Testis (tissue), 2 donors: ENCODE measurements at regions not wholly inside any gene's neighbourhood (a gene's known extent, or its start where the extent isn't known, plus 50 kb on each side); places are given as distances from the start of the nearest gene placed in this dataset.

ENCODE experiments used
- POLR2A ChIP-seq: fragments of 450-650 bp; IDR thresholded peaks from one replicate; pipeline ENCODE4 v1.6.1; 2017; ENCODE audit warnings: antibody characterized with exemption, mild to moderate bottlenecking, moderate library complexity
- TF ChIP-seq, protein P1 (sequence below), 3 experiments: fragments of 450-650 bp in 2 of 3; fragments of 200-600 bp in 1 of 3; sonication (generic) in 1 of 3; IDR thresholded peaks; one replicate each; pipeline ENCODE4 v1.5.1; 2016 to 2019; ENCODE audit warnings: antibody characterized with exemption in 3 of 3, mild to moderate bottlenecking in 2 of 3, moderate library complexity in 1 of 3

DNA sequence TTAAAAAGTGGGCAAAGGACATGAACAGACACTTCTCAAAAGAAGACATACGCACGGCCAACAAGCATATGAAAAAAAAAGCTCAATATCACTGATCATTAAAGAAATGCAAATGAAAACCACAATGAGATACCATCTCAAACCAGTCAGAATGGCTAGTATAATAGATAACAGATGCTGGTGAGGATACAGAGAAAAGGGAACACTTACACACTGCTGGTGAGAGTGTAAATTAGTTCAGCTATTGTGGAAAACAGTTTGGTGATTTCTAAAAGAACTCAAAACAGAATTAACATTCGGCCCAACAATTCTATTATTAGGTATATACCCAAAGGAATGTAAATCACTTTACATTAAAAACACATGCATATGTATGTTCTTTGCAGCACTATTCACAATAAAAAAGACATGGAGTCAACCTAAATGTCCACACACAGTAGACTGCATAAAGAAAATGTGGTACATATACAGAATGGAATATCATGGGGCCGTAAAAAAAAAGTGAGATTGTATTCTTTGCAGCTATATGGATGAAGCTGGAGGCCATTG, 1569.0 kb downstream of the OLFM4 start:
- TF ChIP-seq, protein P1, sequence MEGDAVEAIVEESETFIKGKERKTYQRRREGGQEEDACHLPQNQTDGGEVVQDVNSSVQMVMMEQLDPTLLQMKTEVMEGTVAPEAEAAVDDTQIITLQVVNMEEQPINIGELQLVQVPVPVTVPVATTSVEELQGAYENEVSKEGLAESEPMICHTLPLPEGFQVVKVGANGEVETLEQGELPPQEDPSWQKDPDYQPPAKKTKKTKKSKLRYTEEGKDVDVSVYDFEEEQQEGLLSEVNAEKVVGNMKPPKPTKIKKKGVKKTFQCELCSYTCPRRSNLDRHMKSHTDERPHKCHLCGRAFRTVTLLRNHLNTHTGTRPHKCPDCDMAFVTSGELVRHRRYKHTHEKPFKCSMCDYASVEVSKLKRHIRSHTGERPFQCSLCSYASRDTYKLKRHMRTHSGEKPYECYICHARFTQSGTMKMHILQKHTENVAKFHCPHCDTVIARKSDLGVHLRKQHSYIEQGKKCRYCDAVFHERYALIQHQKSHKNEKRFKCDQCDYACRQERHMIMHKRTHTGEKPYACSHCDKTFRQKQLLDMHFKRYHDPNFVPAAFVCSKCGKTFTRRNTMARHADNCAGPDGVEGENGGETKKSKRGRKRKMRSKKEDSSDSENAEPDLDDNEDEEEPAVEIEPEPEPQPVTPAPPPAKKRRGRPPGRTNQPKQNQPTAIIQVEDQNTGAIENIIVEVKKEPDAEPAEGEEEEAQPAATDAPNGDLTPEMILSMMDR (IDR thresholded peaks at IDR 0.05): no peak
- no peak for TF ChIP-seq POLR2A
